Kidney (tissue), 13 donors: ENCODE measurements at regions not wholly inside any gene's neighbourhood (a gene's known extent, or its start where the extent isn't known, plus 50 kb on each side); places are given as distances from the start of the nearest gene placed in this dataset.

ENCODE experiments used
- DNase-seq, 5 donors: peaks; one replicate each; pipeline ENCODE4 v3.0.0-alpha.2; 2013 to 2020
- FAIRE-seq: peaks from 2 replicates; lab custom pipeline; 2012; peaks lifted over from hg19 to GRCh38; lab: Jason Lieb, UNC
- H3K27ac ChIP-seq, 2 donors: one replicate each; pipeline ENCODE4 v1.7.0; 2013; ENCODE audit warnings: low read depth in 2 of 2, low read length in 2 of 2, inconsistent platforms in 1 of 2
- H3K27me3 ChIP-seq: one replicate; pipeline ENCODE4 v1.7.1; 2013; ENCODE audit warnings: low read length, inconsistent platforms; ENCODE audit not compliant: control insufficient read depth, insufficient read depth
- H3K36me3 ChIP-seq, 3 donors: one replicate each; pipeline versions ENCODE4 v1.7.0 to v1.7.1; 2013; ENCODE audit warnings: low read length in 3 of 3, control low read depth in 1 of 3, inconsistent platforms in 1 of 3; ENCODE audit not compliant: insufficient read depth in 3 of 3, control insufficient read depth in 2 of 3
- H3K4me1 ChIP-seq, 3 donors: one replicate each; pipeline versions ENCODE4 v1.7.0 to v1.7.1; 2013; ENCODE audit warnings: low read length in 3 of 3, inconsistent platforms in 1 of 3, low read depth in 1 of 3; ENCODE audit not compliant: control insufficient read depth in 2 of 3, insufficient read depth in 2 of 3
- H3K4me3 ChIP-seq, 3 donors: one replicate each; pipeline versions ENCODE4 v1.7.0 to v1.8.1; 2013; ENCODE audit warnings: low read length in 3 of 3, control low read depth in 1 of 3, inconsistent platforms in 1 of 3
- H3K9ac ChIP-seq, 3 donors: one replicate each; pipeline versions ENCODE4 v1.7.0 to v1.7.1; 2013; ENCODE audit warnings: low read length in 3 of 3, control low read depth in 1 of 3, inconsistent platforms in 1 of 3
- H3K9me3 ChIP-seq, 3 donors: one replicate each; pipeline versions ENCODE4 v1.7.0 to v1.7.1; 2013; ENCODE audit warnings: low read length in 3 of 3, control low read depth in 1 of 3, inconsistent platforms in 1 of 3; ENCODE audit not compliant: control insufficient read depth in 2 of 3, insufficient read depth in 1 of 3
- CTCF ChIP-seq: IDR thresholded peaks from 3 replicates; pipeline ENCODE4 v1.5.1; 2012; ENCODE audit warnings: mild to moderate bottlenecking, moderate library complexity, borderline replicate concordance; ENCODE audit not compliant: insufficient read depth; ENCODE audit errors: extremely low read depth
- intact Hi-C: fragments of 100-400 bp; cut with DNase I; formaldehyde crosslinking; loops from one replicate; pipeline ENCODE4 v1.11.1; 2022
- donor health status: control.
- donor health status: control.
- donor health status: control.
- donor health status: control.
- donor health status: control.
- donor health status: DM: yes; HTN: yes; CAD: no.
- donor health status: Normal renal cell carcinoma (clear cell type).

- Histone ChIP-seq H3K27me3 (no peaks in the 10 kb centered on the region), H3K36me3 (no peaks in the 10 kb centered on the region), H3K4me3 (no peak overlapping the region), H3K9me3 (no peaks in the 10 kb centered on the region), H3K4me1 (no peaks in the 10 kb centered on the region), H3K9ac (no peak overlapping the region), H3K27ac (no peak overlapping the region)
- TF ChIP-seq CTCF: no peak
- intact Hi-C loops: no loop called here
- FAIRE-seq (no peak), DNase-seq (no peak)
Observed at GRCh38 chr2:45180033-45180746, 170.9 kb upstream of the SIX2 start.

- Histone ChIP-seq H3K4me3 (no peak overlapping the region), H3K36me3 (no peaks in the 10 kb centered on the region), H3K4me1 (no peaks in the 10 kb centered on the region), H3K27ac (no peak overlapping the region), H3K9ac (no peak overlapping the region), H3K9me3 (no peaks in the 10 kb centered on the region), H3K27me3 (no peaks in the 10 kb centered on the region)
- intact Hi-C loops: no loop called here
- no peak for DNase-seq
- no peak for FAIRE-seq
- no peak for TF ChIP-seq CTCF
Observed at GRCh38 chr2:45178854-45179253, 169.6 kb upstream of the SIX2 start.

GRCh38 chr2:45178359-45178758 lies 169.1 kb upstream of the SIX2 start:
- DNase-seq (no peak), FAIRE-seq (no peak)
- H3K27me3 ChIP-seq: no peaks in the 10 kb centered on the region
- no peaks in the 10 kb centered on the region for H3K36me3 ChIP-seq
- no peak overlapping the region for H3K4me3 ChIP-seq
- H3K9ac ChIP-seq: no peak overlapping the region
- intact Hi-C loops: no loop called here
- no peak overlapping the region for H3K27ac ChIP-seq
- TF ChIP-seq CTCF: no peak
- H3K4me1 ChIP-seq: no peaks in the 10 kb centered on the region
- H3K9me3 ChIP-seq: no peaks in the 10 kb centered on the region

DNA sequence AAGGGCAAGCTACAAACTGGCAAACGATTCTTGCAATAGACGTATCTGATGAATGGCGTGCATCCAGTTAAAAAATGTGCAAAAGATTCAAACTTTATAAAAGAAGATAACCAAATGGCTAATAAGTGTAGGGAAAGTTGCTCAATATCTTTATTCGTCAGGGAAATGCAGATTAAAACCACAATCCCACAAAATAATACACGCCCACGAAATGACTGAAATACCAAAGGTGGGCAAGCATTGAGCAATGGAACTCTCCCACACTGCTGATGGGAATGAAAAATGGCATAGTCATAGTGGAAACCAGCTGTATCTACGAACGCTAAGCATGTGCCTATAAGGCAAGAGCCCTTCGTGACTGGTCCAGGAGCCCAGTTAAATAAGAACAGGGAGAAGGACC lies 168.6 kb upstream of the SIX2 start:
- intact Hi-C loops: no loop called here
- FAIRE-seq: no peak

More for the DNA sequence above, 168.6 kb upstream of the SIX2 start:
- H3K9me3 ChIP-seq: no peaks in the 10 kb centered on the region
- H3K4me1 ChIP-seq: no peaks in the 10 kb centered on the region
- no peak overlapping the region for H3K4me3 ChIP-seq
- no peaks in the 10 kb centered on the region for H3K27me3 ChIP-seq
- no peak for TF ChIP-seq CTCF
- peak in 2 of 5 donors; percentile 33 to 46 for DNase-seq
- H3K27ac ChIP-seq: no peak overlapping the region
- no peaks in the 10 kb centered on the region for H3K36me3 ChIP-seq
- H3K9ac ChIP-seq: no peak overlapping the region
